ENCODE measurements at regions not wholly inside any gene's neighbourhood (a gene's known extent, or its start where the extent isn't known, plus 50 kb on each side); places are given as distances from the start of the nearest gene placed in this dataset.

GRCh38 chr12:34393086-34393820 is 371.0 kb downstream of the ALG10 start:
- TF ChIP-seq SUZ12 (IDR thresholded peaks at IDR 0.05; ENCODE audit: extremely low read depth, insufficient read depth, insufficient read length) = no peak
- no peak for TF ChIP-seq YY1 (IDR thresholded peaks at IDR 0.05; ENCODE audit: insufficient read depth, insufficient read length)
- TF ChIP-seq ZNF274 (IDR thresholded peaks at IDR 0.05; ENCODE audit: low read depth, low read length) = no peak
